Right cardiac atrium (tissue), 5 donors: ENCODE measurements at regions not wholly inside any gene's neighbourhood (a gene's known extent, or its start where the extent isn't known, plus 50 kb on each side); places are given as distances from the start of the nearest gene placed in this dataset.
A peak's percentile ranks its signal among the peaks of the same experiment; 100 is the strongest.

Experiments used
- ATAC-seq, 2 donors: fragments of 200-7000 bp; cut with Tn5 transposase; one replicate each; pipeline versions ENCODE4 v1.8.0 to v1.9.1; 2020; ENCODE audit warnings: moderate library complexity in 2 of 2, mild to moderate bottlenecking in 1 of 2
- DNase-seq, 3 donors: peaks; one replicate each; pipeline ENCODE4 v3.0.0-alpha.2; 2020
- H3K27ac ChIP-seq: one replicate; pipeline ENCODE4 v1.5.1; 2013; ENCODE audit warnings: mild to moderate bottlenecking, low read length, control low read depth, moderate library complexity
- H3K27me3 ChIP-seq: one replicate; pipeline ENCODE4 v1.6.1; 2013; ENCODE audit not compliant: control insufficient read depth, insufficient read depth
- H3K4me1 ChIP-seq: one replicate; pipeline ENCODE4 v1.6.1; 2013; ENCODE audit warnings: low read length; ENCODE audit not compliant: control insufficient read depth, insufficient read depth
- H3K4me3 ChIP-seq: one replicate; pipeline ENCODE4 v1.5.1; 2013; ENCODE audit warnings: low read length, control low read depth
- H3K9me3 ChIP-seq: one replicate; pipeline ENCODE4 v1.6.1; 2013; ENCODE audit warnings: low read length; ENCODE audit not compliant: control insufficient read depth
- WGBS: extraction: QIAGEN DNeasy Blood & Tissue Kit; methylation state at CpG from one replicate; pipeline ENCODE4 v1.1.7; 2013; 5-methylcytosine and 5-hydroxymethylcytosine counted together
- intact Hi-C, 4 donors: fragments of 100-400 bp; cut with DNase I; formaldehyde crosslinking; loops; one replicate each; pipeline versions ENCODE4 v1.11.0 to v1.14.0; 2022 to 2023
- donor health status: healthy with polysubstance abuse.
- donor health status: DM: no; HTN: yes; CAD: no.
- donor health status: DM: no; HTN: no; CAD: no.
- donor health status: DM: no; HTN: yes; CAD: no; lungs with severe emphysema.
- donor health status: DM: yes; HTN: yes; CAD: no.

DNA sequence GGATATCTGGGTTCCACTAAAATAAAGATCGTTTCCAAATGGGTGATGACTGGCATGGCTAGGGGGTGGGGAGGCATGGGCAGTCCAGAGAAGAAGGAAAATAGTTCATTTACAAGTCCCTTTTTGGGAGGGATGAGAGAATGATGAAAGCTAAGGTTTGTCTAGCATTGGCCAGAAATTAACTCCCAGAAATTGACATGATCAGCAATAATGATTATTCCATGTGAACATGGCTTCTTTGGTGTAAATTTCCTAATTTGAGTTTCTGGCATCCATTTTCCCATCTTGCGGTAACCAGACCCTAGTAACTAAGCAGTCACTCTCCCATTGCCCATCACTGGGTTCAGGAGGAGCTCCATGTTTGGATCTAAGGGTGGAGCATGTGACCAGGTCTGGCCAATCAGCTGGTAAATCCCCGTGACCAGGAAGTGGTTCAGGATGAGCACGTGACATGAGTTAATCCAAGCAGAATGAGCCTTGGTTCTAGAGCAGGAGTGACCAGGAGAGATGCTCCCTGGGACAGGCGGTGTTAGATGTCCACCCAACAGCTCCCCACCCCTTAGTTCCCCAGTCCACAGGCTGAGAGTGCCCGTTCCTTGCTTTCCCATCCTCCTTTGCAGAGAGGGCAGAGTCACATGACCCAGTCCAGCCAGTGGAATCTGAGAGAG lies 512.7 kb downstream of the PREX1 start:
- Histone ChIP-seq H3K9me3 (no peaks in the 10 kb centered on the region), H3K4me3 (no peak overlapping the region), H3K27me3 (no peaks in the 10 kb centered on the region), H3K4me1 (no peaks in the 10 kb centered on the region), H3K27ac (no peak overlapping the region)
- no peak for DNase-seq
- WGBS = 95% methylated on average over 6 of the region's 6 CpGs
- ATAC-seq = no peak
- intact Hi-C loops = no loop called here

- Histone ChIP-seq H3K9me3 (no peaks in the 10 kb centered on the region), H3K27ac (no peak overlapping the region), H3K4me1 (no peaks in the 10 kb centered on the region), H3K4me3 (no peak overlapping the region), H3K27me3 (no peaks in the 10 kb centered on the region)
- intact Hi-C loops = no loop called here
- WGBS = 92% methylated on average over 4 of the region's 4 CpGs
- ATAC-seq (no peak), DNase-seq (no peak)
Observed at GRCh38 chr20:48313324-48313723, 514.5 kb downstream of the PREX1 start.

GRCh38 chr20:48311956-48312355 lies 515.8 kb downstream of the PREX1 start:
- no peak overlapping the region for H3K27ac ChIP-seq
- no peaks in the 10 kb centered on the region for H3K9me3 ChIP-seq
- ATAC-seq = no peak
- H3K4me3 ChIP-seq = no peak overlapping the region
- H3K27me3 ChIP-seq = no peaks in the 10 kb centered on the region
- no peaks in the 10 kb centered on the region for H3K4me1 ChIP-seq
- no peak for DNase-seq
- intact Hi-C loops = no loop called here
- WGBS = 53% methylated on average over 2 of the region's 2 CpGs

DNA sequence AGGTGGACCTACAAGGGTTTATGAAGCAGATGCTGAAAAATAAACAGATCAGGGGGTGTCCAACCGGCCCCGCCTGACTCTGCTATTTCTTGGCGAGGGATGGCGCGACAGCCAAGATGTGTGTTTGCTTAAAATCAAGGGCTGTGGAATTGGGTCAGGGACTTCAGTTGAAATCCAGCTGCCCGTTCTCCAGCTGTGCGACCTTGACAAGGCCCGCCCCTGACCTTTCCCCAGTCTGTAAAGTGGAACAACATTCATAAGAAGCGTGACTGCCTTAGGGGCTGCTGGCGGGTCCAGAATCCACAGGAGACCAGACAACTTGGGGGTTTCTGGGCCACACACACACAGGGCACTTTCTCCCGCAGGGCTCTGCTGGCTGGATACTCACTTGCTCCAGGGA lies 517.5 kb downstream of the PREX1 start:
- intact Hi-C loops = no loop called here
- DNase-seq (peak in 1 of 3 donors; percentile 57), ATAC-seq (no peak)
- Histone ChIP-seq H3K27ac (no peak overlapping the region), H3K9me3 (no peaks in the 10 kb centered on the region), H3K4me3 (no peak overlapping the region), H3K27me3 (no peaks in the 10 kb centered on the region), H3K4me1 (no peaks in the 10 kb centered on the region)
- WGBS = 73% methylated on average over 11 of the region's 11 CpGs

GRCh38 chr20:48309293-48309692 lies 518.5 kb downstream of the PREX1 start:
- ATAC-seq = no peak
- Histone ChIP-seq H3K9me3 (no peaks in the 10 kb centered on the region), H3K27me3 (no peaks in the 10 kb centered on the region), H3K4me3 (no peak overlapping the region), H3K4me1 (no peaks in the 10 kb centered on the region), H3K27ac (no peak overlapping the region)
- intact Hi-C loops = no loop called here
- no peak for DNase-seq
- WGBS = 93% methylated on average over 5 of the region's 5 CpGs

DNA sequence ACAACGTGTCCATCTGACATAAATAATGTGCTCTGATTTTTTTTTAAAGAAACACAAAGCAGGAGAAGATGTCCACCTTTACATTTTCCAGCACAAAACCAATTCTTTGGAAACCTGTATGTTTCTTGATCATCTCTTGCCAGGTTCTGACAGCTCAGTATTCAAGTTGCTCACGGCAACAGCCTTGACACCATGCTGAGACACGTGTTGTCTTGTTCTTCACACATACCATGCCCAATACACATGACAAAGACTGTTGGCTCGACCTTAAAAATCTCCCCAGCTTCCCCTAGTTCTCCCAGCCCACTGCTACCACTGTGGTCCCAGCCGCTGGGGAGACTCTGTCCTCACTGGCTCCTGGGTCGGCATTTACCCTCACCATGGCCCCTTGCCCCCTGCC lies 518.9 kb downstream of the PREX1 start:
- no peaks in the 10 kb centered on the region for H3K9me3 ChIP-seq
- 58% methylated on average over 6 of the region's 6 CpGs for WGBS
- no peaks in the 10 kb centered on the region for H3K27me3 ChIP-seq
- no peak overlapping the region for H3K4me3 ChIP-seq
- no peak overlapping the region for H3K27ac ChIP-seq
- no peaks in the 10 kb centered on the region for H3K4me1 ChIP-seq
- intact Hi-C loops = no loop called here
- ATAC-seq = no peak
- DNase-seq = no peak

- Histone ChIP-seq H3K4me3 (no peak overlapping the region), H3K4me1 (no peaks in the 10 kb centered on the region), H3K9me3 (no peaks in the 10 kb centered on the region), H3K27ac (no peak overlapping the region), H3K27me3 (no peaks in the 10 kb centered on the region)
- ATAC-seq (no peak), DNase-seq (no peak)
- intact Hi-C loops = no loop called here
- 76% methylated on average over 4 of the region's 4 CpGs for WGBS
Observed at GRCh38 chr20:48308232-48308781, 519.5 kb downstream of the PREX1 start.

- no peaks in the 10 kb centered on the region for H3K27me3 ChIP-seq
- no peak overlapping the region for H3K27ac ChIP-seq
- intact Hi-C loops = no loop called here
- DNase-seq (no peak), ATAC-seq (no peak)
- WGBS = 90% methylated on average over 10 of the region's 10 CpGs
- H3K9me3 ChIP-seq = no peaks in the 10 kb centered on the region
- no peaks in the 10 kb centered on the region for H3K4me1 ChIP-seq
- no peak overlapping the region for H3K4me3 ChIP-seq
Observed at GRCh38 chr20:48307277-48307676, 520.5 kb downstream of the PREX1 start.

DNA sequence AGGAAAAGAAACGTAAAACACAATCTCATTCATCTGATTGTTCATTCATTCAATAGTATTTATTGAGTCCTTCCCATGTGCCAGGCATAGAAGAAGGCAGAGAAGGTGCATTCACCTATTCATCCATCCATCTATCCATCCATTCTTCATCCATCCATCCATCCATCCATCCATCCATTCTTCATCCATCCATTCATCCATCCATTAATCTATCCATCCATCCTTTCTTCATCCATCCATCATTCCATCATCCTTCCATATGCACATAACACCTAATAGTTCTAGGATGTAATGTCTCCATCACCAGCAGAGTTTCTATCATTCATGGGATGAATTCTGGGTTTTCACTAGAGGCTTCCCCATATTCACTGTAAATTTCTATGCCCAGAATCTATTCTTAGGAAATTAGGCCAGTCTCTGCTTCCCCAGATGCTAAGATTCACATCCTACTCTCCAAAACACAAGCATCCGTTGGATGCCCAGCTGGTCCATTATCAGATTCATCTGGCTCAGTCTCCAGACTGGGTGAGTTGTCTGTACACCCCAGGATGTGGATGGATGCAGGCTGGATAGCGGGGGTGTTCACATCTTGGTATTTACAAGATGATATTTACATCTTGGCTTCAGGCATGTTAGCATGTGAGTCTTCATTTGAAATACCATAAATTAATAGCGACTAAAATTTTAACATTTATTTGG lies 517.7 kb upstream of the SULF2 start:
- no peaks in the 10 kb centered on the region for H3K27me3 ChIP-seq
- H3K4me1 ChIP-seq = no peaks in the 10 kb centered on the region
- intact Hi-C loops = no loop called here
- ATAC-seq (no peak), DNase-seq (no peak)
- WGBS = 89% methylated on average over 4 of the region's 4 CpGs
- no peaks in the 10 kb centered on the region for H3K9me3 ChIP-seq
- no peak overlapping the region for H3K27ac ChIP-seq
- H3K4me3 ChIP-seq = no peak overlapping the region

GRCh38 chr20:48302149-48302548 lies 516.9 kb upstream of the SULF2 start:
- Histone ChIP-seq H3K4me1 (no peaks in the 10 kb centered on the region), H3K9me3 (no peaks in the 10 kb centered on the region), H3K27me3 (no peaks in the 10 kb centered on the region), H3K27ac (no peak overlapping the region), H3K4me3 (no peak overlapping the region)
- intact Hi-C loops = no loop called here
- ATAC-seq (no peak), DNase-seq (no peak)

GRCh38 chr20:48301189-48301588 lies 515.9 kb upstream of the SULF2 start:
- H3K27me3 ChIP-seq = no peaks in the 10 kb centered on the region
- WGBS = 89% methylated on average over 3 of the region's 3 CpGs
- no peak overlapping the region for H3K4me3 ChIP-seq
- DNase-seq (no peak), ATAC-seq (no peak)
- intact Hi-C loops = no loop called here
- H3K27ac ChIP-seq = no peak overlapping the region
- no peaks in the 10 kb centered on the region for H3K9me3 ChIP-seq
- no peaks in the 10 kb centered on the region for H3K4me1 ChIP-seq
